ENCODE measurements at regions not wholly inside any gene's neighbourhood (a gene's known extent, or its start where the extent isn't known, plus 50 kb on each side); places are given as distances from the start of the nearest gene placed in this dataset.
"Not testable (repeated sequence)": the region's sequence is repeated elsewhere in the genome, so short reads cannot be mapped to it uniquely, and the experiment has no call there.

DNA sequence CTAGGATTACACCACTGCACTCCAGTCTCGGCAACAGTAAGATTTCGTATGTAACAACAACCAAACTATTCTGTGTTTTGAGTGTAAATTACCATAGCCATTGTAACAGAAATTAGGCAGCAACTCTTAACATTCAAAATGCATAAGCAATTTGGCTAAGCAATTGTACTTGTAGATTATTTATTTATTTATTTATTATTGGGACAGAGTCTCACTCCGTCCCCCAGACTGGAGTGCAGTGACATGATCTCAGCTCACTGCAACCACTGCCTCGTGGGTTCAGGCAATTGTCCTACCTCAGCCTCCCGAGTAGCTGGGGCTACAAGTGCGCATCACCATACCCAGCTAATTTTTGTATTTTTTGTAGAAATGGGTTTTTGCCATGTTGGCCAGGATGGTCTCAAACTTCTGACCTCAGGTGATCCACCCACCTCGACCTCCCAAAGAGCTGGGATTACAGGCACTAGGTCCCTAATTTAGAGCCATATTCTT is 1507.1 kb upstream of the TPTE start:
- TF ChIP-seq, protein P1, sequence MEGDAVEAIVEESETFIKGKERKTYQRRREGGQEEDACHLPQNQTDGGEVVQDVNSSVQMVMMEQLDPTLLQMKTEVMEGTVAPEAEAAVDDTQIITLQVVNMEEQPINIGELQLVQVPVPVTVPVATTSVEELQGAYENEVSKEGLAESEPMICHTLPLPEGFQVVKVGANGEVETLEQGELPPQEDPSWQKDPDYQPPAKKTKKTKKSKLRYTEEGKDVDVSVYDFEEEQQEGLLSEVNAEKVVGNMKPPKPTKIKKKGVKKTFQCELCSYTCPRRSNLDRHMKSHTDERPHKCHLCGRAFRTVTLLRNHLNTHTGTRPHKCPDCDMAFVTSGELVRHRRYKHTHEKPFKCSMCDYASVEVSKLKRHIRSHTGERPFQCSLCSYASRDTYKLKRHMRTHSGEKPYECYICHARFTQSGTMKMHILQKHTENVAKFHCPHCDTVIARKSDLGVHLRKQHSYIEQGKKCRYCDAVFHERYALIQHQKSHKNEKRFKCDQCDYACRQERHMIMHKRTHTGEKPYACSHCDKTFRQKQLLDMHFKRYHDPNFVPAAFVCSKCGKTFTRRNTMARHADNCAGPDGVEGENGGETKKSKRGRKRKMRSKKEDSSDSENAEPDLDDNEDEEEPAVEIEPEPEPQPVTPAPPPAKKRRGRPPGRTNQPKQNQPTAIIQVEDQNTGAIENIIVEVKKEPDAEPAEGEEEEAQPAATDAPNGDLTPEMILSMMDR (IDR thresholded peaks at IDR 0.05; ENCODE audit: low read depth, low read length, missing input control), result not testable (repeated sequence)
- TF ChIP-seq RAD21 (IDR thresholded peaks at IDR 0.05); HNF4G (IDR thresholded peaks at IDR 0.05); TAF1 (conservative IDR thresholded peaks at IDR 0.05); FOXA1 (IDR thresholded peaks at IDR 0.05); JUND (IDR thresholded peaks at IDR 0.05); YY1 (IDR thresholded peaks at IDR 0.05); GABPA (IDR thresholded peaks at IDR 0.05 in 1 of 2, conservative IDR thresholded peaks at IDR 0.05 in 1 of 2): not testable (repeated sequence)
- TF ChIP-seq, protein P2, sequence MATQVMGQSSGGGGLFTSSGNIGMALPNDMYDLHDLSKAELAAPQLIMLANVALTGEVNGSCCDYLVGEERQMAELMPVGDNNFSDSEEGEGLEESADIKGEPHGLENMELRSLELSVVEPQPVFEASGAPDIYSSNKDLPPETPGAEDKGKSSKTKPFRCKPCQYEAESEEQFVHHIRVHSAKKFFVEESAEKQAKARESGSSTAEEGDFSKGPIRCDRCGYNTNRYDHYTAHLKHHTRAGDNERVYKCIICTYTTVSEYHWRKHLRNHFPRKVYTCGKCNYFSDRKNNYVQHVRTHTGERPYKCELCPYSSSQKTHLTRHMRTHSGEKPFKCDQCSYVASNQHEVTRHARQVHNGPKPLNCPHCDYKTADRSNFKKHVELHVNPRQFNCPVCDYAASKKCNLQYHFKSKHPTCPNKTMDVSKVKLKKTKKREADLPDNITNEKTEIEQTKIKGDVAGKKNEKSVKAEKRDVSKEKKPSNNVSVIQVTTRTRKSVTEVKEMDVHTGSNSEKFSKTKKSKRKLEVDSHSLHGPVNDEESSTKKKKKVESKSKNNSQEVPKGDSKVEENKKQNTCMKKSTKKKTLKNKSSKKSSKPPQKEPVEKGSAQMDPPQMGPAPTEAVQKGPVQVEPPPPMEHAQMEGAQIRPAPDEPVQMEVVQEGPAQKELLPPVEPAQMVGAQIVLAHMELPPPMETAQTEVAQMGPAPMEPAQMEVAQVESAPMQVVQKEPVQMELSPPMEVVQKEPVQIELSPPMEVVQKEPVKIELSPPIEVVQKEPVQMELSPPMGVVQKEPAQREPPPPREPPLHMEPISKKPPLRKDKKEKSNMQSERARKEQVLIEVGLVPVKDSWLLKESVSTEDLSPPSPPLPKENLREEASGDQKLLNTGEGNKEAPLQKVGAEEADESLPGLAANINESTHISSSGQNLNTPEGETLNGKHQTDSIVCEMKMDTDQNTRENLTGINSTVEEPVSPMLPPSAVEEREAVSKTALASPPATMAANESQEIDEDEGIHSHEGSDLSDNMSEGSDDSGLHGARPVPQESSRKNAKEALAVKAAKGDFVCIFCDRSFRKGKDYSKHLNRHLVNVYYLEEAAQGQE (IDR thresholded peaks at IDR 0.05), result not testable (repeated sequence)
- TF ChIP-seq, protein P3, sequence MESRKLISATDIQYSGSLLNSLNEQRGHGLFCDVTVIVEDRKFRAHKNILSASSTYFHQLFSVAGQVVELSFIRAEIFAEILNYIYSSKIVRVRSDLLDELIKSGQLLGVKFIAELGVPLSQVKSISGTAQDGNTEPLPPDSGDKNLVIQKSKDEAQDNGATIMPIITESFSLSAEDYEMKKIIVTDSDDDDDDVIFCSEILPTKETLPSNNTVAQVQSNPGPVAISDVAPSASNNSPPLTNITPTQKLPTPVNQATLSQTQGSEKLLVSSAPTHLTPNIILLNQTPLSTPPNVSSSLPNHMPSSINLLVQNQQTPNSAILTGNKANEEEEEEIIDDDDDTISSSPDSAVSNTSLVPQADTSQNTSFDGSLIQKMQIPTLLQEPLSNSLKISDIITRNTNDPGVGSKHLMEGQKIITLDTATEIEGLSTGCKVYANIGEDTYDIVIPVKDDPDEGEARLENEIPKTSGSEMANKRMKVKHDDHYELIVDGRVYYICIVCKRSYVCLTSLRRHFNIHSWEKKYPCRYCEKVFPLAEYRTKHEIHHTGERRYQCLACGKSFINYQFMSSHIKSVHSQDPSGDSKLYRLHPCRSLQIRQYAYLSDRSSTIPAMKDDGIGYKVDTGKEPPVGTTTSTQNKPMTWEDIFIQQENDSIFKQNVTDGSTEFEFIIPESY (IDR thresholded peaks at IDR 0.05), result not testable (repeated sequence)
- TF ChIP-seq, protein P4, sequence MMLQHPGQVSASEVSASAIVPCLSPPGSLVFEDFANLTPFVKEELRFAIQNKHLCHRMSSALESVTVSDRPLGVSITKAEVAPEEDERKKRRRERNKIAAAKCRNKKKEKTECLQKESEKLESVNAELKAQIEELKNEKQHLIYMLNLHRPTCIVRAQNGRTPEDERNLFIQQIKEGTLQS (IDR thresholded peaks at IDR 0.05), result not testable (repeated sequence)
